NCI-H748 (cell line): ENCODE measurements at regions not wholly inside any gene's neighbourhood (a gene's known extent, or its start where the extent isn't known, plus 50 kb on each side); places are given as distances from the start of the nearest gene placed in this dataset.

Source experiments
- DNase-seq: peaks from one replicate; lab custom pipeline; 2025; ENCODE audit not compliant: unreplicated experiment; lab: John Stamatoyannopoulos, UW

GRCh38 chr13:30108216-30108912 is 199.0 kb downstream of the KATNAL1 start:
- peak; percentile 100 for DNase-seq

GRCh38 chr13:30107521-30108136 is 199.7 kb downstream of the KATNAL1 start:
- no peak for DNase-seq

GRCh38 chr13:30107121-30107520 is 200.2 kb downstream of the KATNAL1 start:
- no peak for DNase-seq

GRCh38 chr13:30105381-30105780 is 202.0 kb downstream of the KATNAL1 start:
- DNase-seq, result no peak

GRCh38 chr13:30103161-30103840 is 204.1 kb downstream of the KATNAL1 start:
- no peak for DNase-seq

- no peak for DNase-seq
Measured at GRCh38 chr13:30100226-30100625, 207.1 kb downstream of the KATNAL1 start.

- no peak for DNase-seq
Measured at GRCh38 chr13:30097701-30098100, 209.7 kb downstream of the KATNAL1 start.

- no peak for DNase-seq
Measured at GRCh38 chr13:30097089-30097488, 210.3 kb downstream of the KATNAL1 start.

GRCh38 chr13:30094015-30094414 is 213.3 kb downstream of the KATNAL1 start:
- DNase-seq, result no peak

- no peak for DNase-seq
Measured at GRCh38 chr13:30093236-30093635, 214.1 kb downstream of the KATNAL1 start.

- no peak for DNase-seq
Measured at GRCh38 chr13:30091691-30092090, 215.7 kb downstream of the KATNAL1 start.

- DNase-seq, result no peak
Measured at GRCh38 chr13:30091035-30091434, 216.3 kb downstream of the KATNAL1 start.

- no peak for DNase-seq
Measured at GRCh38 chr13:30088312-30088855, 219.0 kb downstream of the KATNAL1 start.

GRCh38 chr13:30085087-30085486 is 222.3 kb downstream of the KATNAL1 start:
- no peak for DNase-seq

GRCh38 chr13:30082391-30082790 is 225.0 kb downstream of the KATNAL1 start:
- no peak for DNase-seq

- no peak for DNase-seq
Measured at GRCh38 chr13:30081331-30081730, 226.0 kb downstream of the KATNAL1 start.

GRCh38 chr13:30079501-30079900 is 227.8 kb downstream of the KATNAL1 start:
- DNase-seq, result no peak

- peak; percentile 49 for DNase-seq
Measured at GRCh38 chr13:30078059-30078458, 227.6 kb upstream of the UBL3 start.

- no peak for DNase-seq
Measured at GRCh38 chr13:30077240-30077735, 226.9 kb upstream of the UBL3 start.

GRCh38 chr13:30074955-30075614 is 224.7 kb upstream of the UBL3 start:
- DNase-seq, result no peak

GRCh38 chr13:30074431-30074830 is 224.0 kb upstream of the UBL3 start:
- DNase-seq, result no peak
